GM23338 (cell line): ENCODE measurements at regions not wholly inside any gene's neighbourhood (a gene's known extent, or its start where the extent isn't known, plus 50 kb on each side); places are given as distances from the start of the nearest gene placed in this dataset.
A peak's percentile ranks its signal among the peaks of the same experiment; 100 is the strongest.

Experiments used
- ATAC-seq: fragments of 200-7000 bp; cut with Tn5 transposase; 3 replicates; pipeline ENCODE4 v1.9.1; 2020
- DNase-seq: peaks from one replicate; pipeline ENCODE4 v3.0.0-alpha.2; 2015; ENCODE audit warnings: low spot score
- H2AFZ ChIP-seq: fragments of 200-600 bp; sonication (generic); 2 replicates; pipeline ENCODE4 v1.8.0; 2016; ENCODE audit warnings: antibody characterized with exemption, mild to moderate bottlenecking, moderate library complexity
- H3F3A ChIP-seq: fragments of 200-600 bp; sonication (generic); replicated peaks from 2 replicates; pipeline ENCODE4 v1.8.0; 2017; ENCODE audit warnings: antibody characterized with exemption, mixed run types, low read depth
- H3K27ac ChIP-seq: fragments of 200-600 bp; sonication (generic); 2 replicates; pipeline ENCODE4 v1.6.1; 2016; ENCODE audit warnings: low read depth
- H3K27me3 ChIP-seq: fragments of 200-600 bp; sonication (generic); 2 replicates; pipeline ENCODE4 v1.8.0; 2016; ENCODE audit warnings: mild to moderate bottlenecking, mixed run types, moderate library complexity; ENCODE audit not compliant: insufficient read depth
- H3K36me3 ChIP-seq: fragments of 200-600 bp; sonication (generic); 2 replicates; pipeline ENCODE4 v1.8.0; 2016; ENCODE audit warnings: mild to moderate bottlenecking; ENCODE audit not compliant: insufficient read depth
- H3K4me1 ChIP-seq: fragments of 200-600 bp; sonication (generic); 2 replicates; pipeline ENCODE4 v1.8.0; 2016; ENCODE audit warnings: mild to moderate bottlenecking, moderate library complexity; ENCODE audit not compliant: insufficient read depth
- H3K4me2 ChIP-seq: fragments of 200-600 bp; sonication (generic); 2 replicates; pipeline ENCODE4 v1.7.1; 2017; ENCODE audit warnings: mixed run types
- H3K4me3 ChIP-seq: fragments of 200-600 bp; sonication (generic); 2 replicates; pipeline ENCODE4 v1.6.1; 2016; ENCODE audit warnings: mixed run types
- H3K79me2 ChIP-seq: fragments of 200-600 bp; sonication (generic); replicated peaks from 2 replicates; pipeline ENCODE4 v1.8.0; 2017; ENCODE audit warnings: mild to moderate bottlenecking; ENCODE audit not compliant: insufficient read depth
- H3K9me2 ChIP-seq: fragments of 200-600 bp; sonication (generic); 2 replicates; pipeline ENCODE4 v1.8.0; 2017; ENCODE audit not compliant: insufficient read depth
- H4K20me1 ChIP-seq: fragments of 200-600 bp; sonication (generic); replicated peaks from 2 replicates; pipeline ENCODE4 v1.8.0; 2017; ENCODE audit warnings: mild to moderate bottlenecking; ENCODE audit not compliant: insufficient read depth
- H3K27ac Mint-ChIP-seq: 2 replicates; pipeline ENCODE4 v1.8.0; 2020; ENCODE audit warnings: inconsistent platforms, mild to moderate bottlenecking, moderate library complexity, mixed read lengths
- H3K27me3 Mint-ChIP-seq: 3 replicates; pipeline ENCODE4 v1.8.0; 2022; ENCODE audit warnings: low read depth, mild to moderate bottlenecking, moderate library complexity, mixed read lengths, inconsistent platforms; ENCODE audit not compliant: insufficient read depth, poor library complexity
- H3K36me3 Mint-ChIP-seq: 3 replicates; pipeline ENCODE4 v1.8.0; 2021; ENCODE audit warnings: low read depth, mild to moderate bottlenecking, inconsistent platforms, moderate library complexity, mixed read lengths
- H3K4me1 Mint-ChIP-seq: 3 replicates; pipeline ENCODE4 v1.8.0; 2020; ENCODE audit warnings: mild to moderate bottlenecking, inconsistent platforms, mixed read lengths
- H3K4me3 Mint-ChIP-seq: 3 replicates; pipeline ENCODE4 v1.8.0; 2021; ENCODE audit warnings: moderate library complexity, mild to moderate bottlenecking, inconsistent platforms, mixed read lengths
- H3K9me3 Mint-ChIP-seq: 3 replicates; pipeline ENCODE4 v1.8.0; 2020; ENCODE audit warnings: moderate library complexity, mild to moderate bottlenecking, inconsistent platforms, mixed read lengths
- CREB1 ChIP-seq: fragments of 250-450 bp; sonication (Bioruptor Pico); IDR thresholded peaks from 2 replicates; pipeline ENCODE4 v1.5.0; 2020; ENCODE audit warnings: low read depth, mild to moderate bottlenecking, moderate library complexity
- CTCF ChIP-seq, 2 experiments: fragments of 200-600 bp in 1 of 2; sonication (generic) in 1 of 2; conservative IDR thresholded peaks; 2 replicates each; pipeline versions ENCODE4 v1.5.1 to v1.6.1; 2016 to 2017; ENCODE audit warnings: antibody characterized with exemption in 2 of 2, low read depth in 2 of 2, mild to moderate bottlenecking in 2 of 2, moderate library complexity in 1 of 2
- EZH2 ChIP-seq: fragments of 200-600 bp; sonication (generic); IDR thresholded peaks from one replicate; pipeline ENCODE4 v1.8.0; 2017; ENCODE audit warnings: antibody characterized with exemption, mild to moderate bottlenecking, low read depth; ENCODE audit not compliant: unreplicated experiment
- EZH2phosphoT487 ChIP-seq: fragments of 200-600 bp; sonication (generic); IDR thresholded peaks from one replicate; pipeline ENCODE4 v1.8.1; 2018; ENCODE audit warnings: antibody characterized with exemption; ENCODE audit not compliant: unreplicated experiment
- JUNB ChIP-seq: IDR thresholded peaks from one replicate; pipeline ENCODE4 v1.6.1; 2016; ENCODE audit warnings: antibody characterized with exemption; ENCODE audit not compliant: unreplicated experiment
- POLR2AphosphoS5 ChIP-seq: IDR thresholded peaks from 2 replicates; pipeline ENCODE4 v1.6.1; 2016; ENCODE audit warnings: antibody characterized with exemption, low read depth
- REST ChIP-seq: IDR thresholded peaks from one replicate; pipeline ENCODE4 v1.6.1; 2018; ENCODE audit warnings: antibody characterized with exemption; ENCODE audit not compliant: unreplicated experiment
- STAT1 ChIP-seq: IDR thresholded peaks from one replicate; pipeline ENCODE4 v1.6.1; 2016; ENCODE audit warnings: antibody characterized with exemption; ENCODE audit not compliant: unreplicated experiment
- ZNF114 ChIP-seq: fragments of 250-450 bp; sonication (Bioruptor Pico); IDR thresholded peaks from 2 replicates; pipeline ENCODE4 v1.5.0; 2020; ENCODE audit warnings: mild to moderate bottlenecking, moderate library complexity
- ZNF331 ChIP-seq: fragments of 250-450 bp; sonication (Bioruptor Pico); IDR thresholded peaks from 2 replicates; pipeline ENCODE4 v1.5.0; 2020; ENCODE audit warnings: low read depth, mild to moderate bottlenecking, moderate library complexity
- TF ChIP-seq, protein P1 (sequence below): IDR thresholded peaks from 2 replicates; pipeline ENCODE4 v1.6.1; 2016; ENCODE audit warnings: antibody characterized with exemption
- TF ChIP-seq, protein P2 (sequence below): fragments of 250-450 bp; sonication (Bioruptor Pico); IDR thresholded peaks from 2 replicates; pipeline ENCODE4 v1.5.0; 2020; ENCODE audit warnings: mild to moderate bottlenecking, moderate library complexity

- peak overlapping the region; percentile 98 for H2AFZ ChIP-seq
- TF ChIP-seq CREB1 (CRISPR knock-in tag) (no peak), POLR2AphosphoS5 (no peak), EZH2phosphoT487 (no peak), JUNB (no peak), ZNF114 (CRISPR knock-in tag) (no peak), ZNF331 (CRISPR knock-in tag) (no peak), EZH2 (no peak), REST (no peak), STAT1 (no peak), CTCF (conservative IDR thresholded peaks at IDR 0.05; ENCODE audit: low read depth in 2 of 2) (no peak)
- TF ChIP-seq, protein P1, sequence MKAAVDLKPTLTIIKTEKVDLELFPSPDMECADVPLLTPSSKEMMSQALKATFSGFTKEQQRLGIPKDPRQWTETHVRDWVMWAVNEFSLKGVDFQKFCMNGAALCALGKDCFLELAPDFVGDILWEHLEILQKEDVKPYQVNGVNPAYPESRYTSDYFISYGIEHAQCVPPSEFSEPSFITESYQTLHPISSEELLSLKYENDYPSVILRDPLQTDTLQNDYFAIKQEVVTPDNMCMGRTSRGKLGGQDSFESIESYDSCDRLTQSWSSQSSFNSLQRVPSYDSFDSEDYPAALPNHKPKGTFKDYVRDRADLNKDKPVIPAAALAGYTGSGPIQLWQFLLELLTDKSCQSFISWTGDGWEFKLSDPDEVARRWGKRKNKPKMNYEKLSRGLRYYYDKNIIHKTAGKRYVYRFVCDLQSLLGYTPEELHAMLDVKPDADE = no peak
- TF ChIP-seq, protein P2, sequence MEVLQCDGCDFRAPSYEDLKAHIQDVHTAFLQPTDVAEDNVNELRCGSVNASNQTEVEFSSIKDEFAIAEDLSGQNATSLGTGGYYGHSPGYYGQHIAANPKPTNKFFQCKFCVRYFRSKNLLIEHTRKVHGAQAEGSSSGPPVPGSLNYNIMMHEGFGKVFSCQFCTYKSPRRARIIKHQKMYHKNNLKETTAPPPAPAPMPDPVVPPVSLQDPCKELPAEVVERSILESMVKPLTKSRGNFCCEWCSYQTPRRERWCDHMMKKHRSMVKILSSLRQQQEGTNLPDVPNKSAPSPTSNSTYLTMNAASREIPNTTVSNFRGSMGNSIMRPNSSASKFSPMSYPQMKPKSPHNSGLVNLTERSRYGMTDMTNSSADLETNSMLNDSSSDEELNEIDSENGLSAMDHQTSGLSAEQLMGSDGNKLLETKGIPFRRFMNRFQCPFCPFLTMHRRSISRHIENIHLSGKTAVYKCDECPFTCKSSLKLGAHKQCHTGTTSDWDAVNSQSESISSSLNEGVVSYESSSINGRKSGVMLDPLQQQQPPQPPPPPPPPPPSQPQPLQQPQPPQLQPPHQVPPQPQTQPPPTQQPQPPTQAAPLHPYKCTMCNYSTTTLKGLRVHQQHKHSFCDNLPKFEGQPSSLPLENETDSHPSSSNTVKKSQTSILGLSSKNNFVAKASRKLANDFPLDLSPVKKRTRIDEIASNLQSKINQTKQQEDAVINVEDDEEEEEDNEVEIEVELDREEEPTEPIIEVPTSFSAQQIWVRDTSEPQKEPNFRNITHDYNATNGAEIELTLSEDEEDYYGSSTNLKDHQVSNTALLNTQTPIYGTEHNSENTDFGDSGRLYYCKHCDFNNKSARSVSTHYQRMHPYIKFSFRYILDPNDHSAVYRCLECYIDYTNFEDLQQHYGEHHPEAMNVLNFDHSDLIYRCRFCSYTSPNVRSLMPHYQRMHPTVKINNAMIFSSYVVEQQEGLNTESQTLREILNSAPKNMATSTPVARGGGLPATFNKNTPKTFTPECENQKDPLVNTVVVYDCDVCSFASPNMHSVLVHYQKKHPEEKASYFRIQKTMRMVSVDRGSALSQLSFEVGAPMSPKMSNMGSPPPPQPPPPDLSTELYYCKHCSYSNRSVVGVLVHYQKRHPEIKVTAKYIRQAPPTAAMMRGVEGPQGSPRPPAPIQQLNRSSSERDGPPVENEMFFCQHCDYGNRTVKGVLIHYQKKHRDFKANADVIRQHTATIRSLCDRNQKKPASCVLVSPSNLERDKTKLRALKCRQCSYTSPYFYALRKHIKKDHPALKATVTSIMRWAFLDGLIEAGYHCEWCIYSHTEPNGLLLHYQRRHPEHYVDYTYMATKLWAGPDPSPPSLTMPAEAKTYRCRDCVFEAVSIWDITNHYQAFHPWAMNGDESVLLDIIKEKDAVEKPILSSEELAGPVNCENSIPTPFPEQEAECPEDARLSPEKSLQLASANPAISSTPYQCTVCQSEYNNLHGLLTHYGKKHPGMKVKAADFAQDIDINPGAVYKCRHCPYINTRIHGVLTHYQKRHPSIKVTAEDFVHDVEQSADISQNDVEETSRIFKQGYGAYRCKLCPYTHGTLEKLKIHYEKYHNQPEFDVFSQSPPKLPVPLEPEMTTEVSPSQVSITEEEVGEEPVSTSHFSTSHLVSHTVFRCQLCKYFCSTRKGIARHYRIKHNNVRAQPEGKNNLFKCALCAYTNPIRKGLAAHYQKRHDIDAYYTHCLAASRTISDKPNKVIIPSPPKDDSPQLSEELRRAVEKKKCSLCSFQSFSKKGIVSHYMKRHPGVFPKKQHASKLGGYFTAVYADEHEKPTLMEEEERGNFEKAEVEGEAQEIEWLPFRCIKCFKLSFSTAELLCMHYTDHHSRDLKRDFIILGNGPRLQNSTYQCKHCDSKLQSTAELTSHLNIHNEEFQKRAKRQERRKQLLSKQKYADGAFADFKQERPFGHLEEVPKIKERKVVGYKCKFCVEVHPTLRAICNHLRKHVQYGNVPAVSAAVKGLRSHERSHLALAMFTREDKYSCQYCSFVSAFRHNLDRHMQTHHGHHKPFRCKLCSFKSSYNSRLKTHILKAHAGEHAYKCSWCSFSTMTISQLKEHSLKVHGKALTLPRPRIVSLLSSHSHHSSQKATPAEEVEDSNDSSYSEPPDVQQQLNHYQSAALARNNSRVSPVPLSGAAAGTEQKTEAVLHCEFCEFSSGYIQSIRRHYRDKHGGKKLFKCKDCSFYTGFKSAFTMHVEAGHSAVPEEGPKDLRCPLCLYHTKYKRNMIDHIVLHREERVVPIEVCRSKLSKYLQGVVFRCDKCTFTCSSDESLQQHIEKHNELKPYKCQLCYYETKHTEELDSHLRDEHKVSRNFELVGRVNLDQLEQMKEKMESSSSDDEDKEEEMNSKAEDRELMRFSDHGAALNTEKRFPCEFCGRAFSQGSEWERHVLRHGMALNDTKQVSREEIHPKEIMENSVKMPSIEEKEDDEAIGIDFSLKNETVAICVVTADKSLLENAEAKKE = no peak
Measured at GRCh38 chr1:229973297-229973612, 93.8 kb upstream of the GALNT2 start.

More at GRCh38 chr1:229973297-229973612, 93.8 kb upstream of the GALNT2 start:
- Histone ChIP-seq H4K20me1 (no peaks in the 10 kb centered on the region), H3K4me1 (no peaks in the 10 kb centered on the region), H3K79me2 (no peaks in the 10 kb centered on the region), H3K36me3 (no peaks in the 10 kb centered on the region; the same call in 1 of the 2 replicates), H3K4me2 (no peak overlapping the region), H3K27ac (no peak overlapping the region), H3K9me2 (no peaks in the 10 kb centered on the region), H3K27me3 (no peaks in the 10 kb centered on the region), H3F3A (no peaks in the 10 kb centered on the region), H3K4me3 (no peak overlapping the region)
- Mint-ChIP-seq H3K9me3 (peaks cover 21% of the 10 kb centered on the region), H3K4me1 (no peaks in the 10 kb centered on the region), H3K36me3 (no peaks in the 10 kb centered on the region; the same call in 2 of the 3 replicates), H3K27ac (no peak overlapping the region), H3K27me3 (no peaks in the 10 kb centered on the region), H3K4me3 (no peak overlapping the region)
- ATAC-seq (peak; percentile 65; the same call in 2 of the 3 replicates), DNase-seq (no peak)
